OCI-LY7 (cell line): ENCODE measurements at regions not wholly inside any gene's neighbourhood (a gene's known extent, or its start where the extent isn't known, plus 50 kb on each side); places are given as distances from the start of the nearest gene placed in this dataset.
"Not testable (repeated sequence)": the region's sequence is repeated elsewhere in the genome, so short reads cannot be mapped to it uniquely, and the experiment has no call there.

ENCODE experiments used
- BruUV-seq: library from RNA; stranded (reverse); fragments of 400-500 nt; replicated peaks from 2 replicates; lab custom pipeline; 2021; lab: Mats Ljungman, UMichigan
- CTCF ChIA-PET: fragments of 300-600 bp; sonication (Branson Sonifier 250); formaldehyde crosslinking; loops from one replicate; lab custom pipeline; 2022; ENCODE audit warnings: antibody characterized with exemption; ENCODE audit not compliant: unreplicated experiment; lab: Charles Lee
- POLR2A ChIA-PET: fragments of 300-600 bp; sonication (Branson Sonifier 250); formaldehyde crosslinking; loops from one replicate; lab custom pipeline; 2022; ENCODE audit warnings: antibody characterized with exemption; lab: Charles Lee
- DNase-seq: peaks from one replicate; pipeline ENCODE4 v3.0.0-alpha.2; 2015; ENCODE audit warnings: low spot score
- H2AFZ ChIP-seq: fragments of 200-600 bp; sonication (generic), shearing (Covaris generic); 2 replicates; pipeline ENCODE4 v1.6.1; 2014; ENCODE audit warnings: mild to moderate bottlenecking, antibody characterized with exemption, low read length, moderate library complexity
- H3K27ac ChIP-seq: fragments of 200-600 bp; sonication (generic); 2 replicates; pipeline ENCODE4 v1.5.1; 2014; ENCODE audit warnings: mixed run types, low read depth, mild to moderate bottlenecking, moderate library complexity, low read length, inconsistent platforms; ENCODE audit not compliant: poor library complexity, severe bottlenecking
- H3K36me3 ChIP-seq: fragments of 200-600 bp; sonication (generic); 2 replicates; pipeline ENCODE4 v1.6.1; 2014; ENCODE audit warnings: mild to moderate bottlenecking, antibody characterized with exemption, low read length, moderate library complexity, mixed read lengths; ENCODE audit not compliant: insufficient read depth
- H3K4me1 ChIP-seq: fragments of 200-600 bp; sonication (generic); 2 replicates; pipeline ENCODE4 v1.5.1; 2014; ENCODE audit warnings: mild to moderate bottlenecking, low read length; ENCODE audit not compliant: insufficient read depth, poor library complexity, severe bottlenecking
- H3K4me2 ChIP-seq: fragments of 200-600 bp; sonication (generic); 2 replicates; pipeline ENCODE4 v1.6.1; 2014; ENCODE audit warnings: mild to moderate bottlenecking, low read length
- H3K4me3 ChIP-seq: fragments of 200-600 bp; sonication (generic); 2 replicates; pipeline ENCODE4 v1.5.1; 2014; ENCODE audit warnings: mild to moderate bottlenecking, low read depth, low read length; ENCODE audit not compliant: poor library complexity, severe bottlenecking
- H3K79me2 ChIP-seq: fragments of 200-600 bp; sonication (generic); 2 replicates; pipeline ENCODE4 v1.6.1; 2016; ENCODE audit warnings: low read depth, mild to moderate bottlenecking, low read length, moderate library complexity, mixed read lengths; ENCODE audit not compliant: insufficient read depth
- H3K9me2 ChIP-seq: fragments of 200-600 bp; sonication (generic); 2 replicates; pipeline ENCODE4 v1.6.1; 2016; ENCODE audit warnings: mild to moderate bottlenecking, low read length, mixed read lengths; ENCODE audit not compliant: insufficient read depth
- H3K9me3 ChIP-seq: fragments of 200-600 bp; sonication (generic); 2 replicates; pipeline ENCODE4 v1.6.1; 2014; ENCODE audit warnings: mild to moderate bottlenecking, mixed run types, low read length, mixed read lengths
- H4K20me1 ChIP-seq: fragments of 200-600 bp; sonication (generic); 2 replicates; pipeline ENCODE4 v1.6.1; 2014; ENCODE audit warnings: mild to moderate bottlenecking, antibody characterized with exemption, low read length, moderate library complexity, mixed read lengths; ENCODE audit not compliant: insufficient read depth
- CTCF ChIP-seq: fragments of 200-600 bp; sonication (generic); conservative IDR thresholded peaks from 2 replicates; pipeline ENCODE4 v1.5.1; 2014; ENCODE audit warnings: mild to moderate bottlenecking, antibody characterized with exemption, low read length, moderate library complexity, mixed read lengths
- EZH2phosphoT487 ChIP-seq: fragments of 200-600 bp; sonication (generic); IDR thresholded peaks from 2 replicates; pipeline ENCODE4 v1.6.1; 2018; ENCODE audit warnings: low read depth, borderline replicate concordance, mild to moderate bottlenecking, mixed run types, antibody characterized with exemption, low read length, moderate library complexity, mixed read lengths
- intact Hi-C: fragments of 100-400 bp; cut with micrococcal nuclease; formaldehyde crosslinking; loops from one replicate; pipeline ENCODE4 v1.10.0; 2022; ENCODE audit not compliant: unreplicated experiment

GRCh38 chr5:144042156-144042555 is 128.3 kb downstream of the YIPF5 start:
- Histone ChIP-seq H3K9me2 (0 out of 2 replicates have a peak, but pooled peaks cover under 1% of the 10 kb centered on the region), H3K4me3 (no peak overlapping the region), H3K27ac (no peak overlapping the region), H4K20me1 (no peaks in the 10 kb centered on the region), H3K36me3 (no peaks in the 10 kb centered on the region), H2AFZ (no peak overlapping the region), H3K79me2 (no peaks in the 10 kb centered on the region), H3K9me3 (no peaks in the 10 kb centered on the region), H3K4me2 (no peak overlapping the region), H3K4me1 (no peaks in the 10 kb centered on the region)
- ChIA-PET CTCF (no interaction called here), POLR2A (interaction anchor here (0.5 kb wide), 1 partner anchor 75 kb away, joined by 3 read pairs; no protein-coding TSS in a partner anchor)
- no peak for TF ChIP-seq CTCF
- no peak for TF ChIP-seq EZH2phosphoT487
- no TSS peak for BruUV-seq
- no peak for DNase-seq
- intact Hi-C loops, result no loop called here

GRCh38 chr5:144048259-144048856 is 122.1 kb downstream of the YIPF5 start:
- Histone ChIP-seq H3K79me2 (no peaks in the 10 kb centered on the region), H3K4me3 (no peak overlapping the region), H3K4me1 (no peaks in the 10 kb centered on the region), H3K9me2 (0 out of 2 replicates have a peak, but pooled peaks cover 3% of the 10 kb centered on the region), H2AFZ (no peak overlapping the region), H4K20me1 (no peaks in the 10 kb centered on the region), H3K4me2 (no peak overlapping the region), H3K36me3 (no peaks in the 10 kb centered on the region), H3K9me3 (no peaks in the 10 kb centered on the region), H3K27ac (no peak overlapping the region)
- ChIA-PET POLR2A (interaction anchor here (0.6 kb wide), 1 partner anchor 1139 kb away, joined by 3 read pairs; no protein-coding TSS in a partner anchor), CTCF (no interaction called here)
- no TSS peak for BruUV-seq
- intact Hi-C loops, result no loop called here
- TF ChIP-seq EZH2phosphoT487, result no peak
- no peak for TF ChIP-seq CTCF
- DNase-seq, result no peak

GRCh38 chr5:144055391-144055790 is 115.1 kb downstream of the YIPF5 start:
- CTCF ChIA-PET, H3K4me1 ChIP-seq, POLR2A ChIA-PET, H3K79me2 ChIP-seq, H3K36me3 ChIP-seq, H3K4me2 ChIP-seq, H2AFZ ChIP-seq, H3K9me3 ChIP-seq, H4K20me1 ChIP-seq, intact Hi-C loops, H3K9me2 ChIP-seq, H3K4me3 ChIP-seq, H3K27ac ChIP-seq, DNase-seq, BruUV-seq: not testable (repeated sequence)

GRCh38 chr5:144060091-144060490 is 110.4 kb downstream of the YIPF5 start:
- H3K4me2 ChIP-seq, BruUV-seq, H4K20me1 ChIP-seq, H3K9me3 ChIP-seq, CTCF ChIA-PET, H3K36me3 ChIP-seq, DNase-seq, H2AFZ ChIP-seq, H3K4me1 ChIP-seq, H3K79me2 ChIP-seq, H3K4me3 ChIP-seq, H3K9me2 ChIP-seq, H3K27ac ChIP-seq, intact Hi-C loops, POLR2A ChIA-PET: not testable (repeated sequence)
